ENCODE measurements at regions not wholly inside any gene's neighbourhood (a gene's known extent, or its start where the extent isn't known, plus 50 kb on each side); places are given as distances from the start of the nearest gene placed in this dataset.

GRCh38 chr12:4191149-4191548, 82.4 kb upstream of the CCND2 start:
- H3K9me3 ChIP-seq (ENCODE audit: low read length) = no peaks in the 10 kb centered on the region
- H3K27ac ChIP-seq (ENCODE audit: low read depth, low read length, poor library complexity, severe bottlenecking) = no peak overlapping the region
- TF ChIP-seq EZH2 (IDR thresholded peaks at IDR 0.05; ENCODE audit: borderline replicate concordance, low read length) (no peak), CTCF (IDR thresholded peaks at IDR 0.05; ENCODE audit: low read length) (no peak)

GRCh38 chr12:4190366-4191063, 83.0 kb upstream of the CCND2 start:
- no peaks in the 10 kb centered on the region for H3K4me1 ChIP-seq (ENCODE audit: insufficient read depth, low read length, severe bottlenecking)
- no peaks in the 10 kb centered on the region for H3K9me2 ChIP-seq (ENCODE audit: low read depth, low read length)
- H3F3A ChIP-seq (ENCODE audit: insufficient read depth, low read length) = no peaks in the 10 kb centered on the region
- H3K9me3 ChIP-seq (ENCODE audit: low read length) = no peaks in the 10 kb centered on the region
- H3K4me3 ChIP-seq (ENCODE audit: low read depth, low read length, poor library complexity, severe bottlenecking) = no peak overlapping the region
- H4K20me1 ChIP-seq (ENCODE audit: insufficient read depth, low read length) = no peaks in the 10 kb centered on the region
- H3K79me2 ChIP-seq (ENCODE audit: insufficient read depth, low read length) = no peaks in the 10 kb centered on the region
- H3K27me3 ChIP-seq (ENCODE audit: insufficient read depth, low read length) = no peaks in the 10 kb centered on the region
- no peak overlapping the region for H3K9ac ChIP-seq (ENCODE audit: low read length)
- no peak overlapping the region for H2AFZ ChIP-seq (ENCODE audit: low read length)
- H3K4me2 ChIP-seq (ENCODE audit: low read length) = no peak overlapping the region
- H3K36me3 ChIP-seq (ENCODE audit: insufficient read depth, low read length) = no peaks in the 10 kb centered on the region
- TF ChIP-seq EZH2 (IDR thresholded peaks at IDR 0.05; ENCODE audit: borderline replicate concordance, low read length) (no peak), CTCF (IDR thresholded peaks at IDR 0.05; ENCODE audit: low read length) (no peak)
- no peak overlapping the region for H3K27ac ChIP-seq (ENCODE audit: low read depth, low read length, poor library complexity, severe bottlenecking)

More at GRCh38 chr12:4191149-4191548, 82.4 kb upstream of the CCND2 start:
- Histone ChIP-seq H3K4me1 (ENCODE audit: insufficient read depth, low read length, severe bottlenecking) (no peaks in the 10 kb centered on the region), H3K36me3 (ENCODE audit: insufficient read depth, low read length) (no peaks in the 10 kb centered on the region), H3K4me2 (ENCODE audit: low read length) (no peak overlapping the region), H3K9ac (ENCODE audit: low read length) (no peak overlapping the region), H3K79me2 (ENCODE audit: insufficient read depth, low read length) (no peaks in the 10 kb centered on the region), H2AFZ (ENCODE audit: low read length) (no peak overlapping the region), H3K9me2 (ENCODE audit: low read depth, low read length) (no peaks in the 10 kb centered on the region), H4K20me1 (ENCODE audit: insufficient read depth, low read length) (no peaks in the 10 kb centered on the region), H3K27me3 (ENCODE audit: insufficient read depth, low read length) (no peaks in the 10 kb centered on the region), H3F3A (ENCODE audit: insufficient read depth, low read length) (no peaks in the 10 kb centered on the region), H3K4me3 (ENCODE audit: low read depth, low read length, poor library complexity, severe bottlenecking) (no peak overlapping the region)

GRCh38 chr12:4189721-4190120, 83.8 kb upstream of the CCND2 start:
- Histone ChIP-seq H3K4me3 (ENCODE audit: low read depth, low read length, poor library complexity, severe bottlenecking) (no peak overlapping the region), H3K79me2 (ENCODE audit: insufficient read depth, low read length) (no peaks in the 10 kb centered on the region), H3K27me3 (ENCODE audit: insufficient read depth, low read length) (no peaks in the 10 kb centered on the region), H3K4me1 (ENCODE audit: insufficient read depth, low read length, severe bottlenecking) (no peaks in the 10 kb centered on the region), H3F3A (ENCODE audit: insufficient read depth, low read length) (no peaks in the 10 kb centered on the region), H3K27ac (ENCODE audit: low read depth, low read length, poor library complexity, severe bottlenecking) (no peak overlapping the region), H3K9me3 (ENCODE audit: low read length) (no peaks in the 10 kb centered on the region), H3K9ac (ENCODE audit: low read length) (no peak overlapping the region), H2AFZ (ENCODE audit: low read length) (no peak overlapping the region), H3K36me3 (ENCODE audit: insufficient read depth, low read length) (no peaks in the 10 kb centered on the region), H3K9me2 (ENCODE audit: low read depth, low read length) (no peaks in the 10 kb centered on the region), H4K20me1 (ENCODE audit: insufficient read depth, low read length) (no peaks in the 10 kb centered on the region), H3K4me2 (ENCODE audit: low read length) (no peak overlapping the region)
- no peak for TF ChIP-seq CTCF (IDR thresholded peaks at IDR 0.05; ENCODE audit: low read length)
- TF ChIP-seq EZH2 (IDR thresholded peaks at IDR 0.05; ENCODE audit: borderline replicate concordance, low read length) = no peak

Data from OCI-LY1 (cell line).